ENCODE measurements at regions not wholly inside any gene's neighbourhood (a gene's known extent, or its start where the extent isn't known, plus 50 kb on each side); places are given as distances from the start of the nearest gene placed in this dataset.
A peak's percentile ranks its signal among the peaks of the same experiment; 100 is the strongest.
"Not testable (repeated sequence)": the region's sequence is repeated elsewhere in the genome, so short reads cannot be mapped to it uniquely, and the experiment has no call there.

DNA sequence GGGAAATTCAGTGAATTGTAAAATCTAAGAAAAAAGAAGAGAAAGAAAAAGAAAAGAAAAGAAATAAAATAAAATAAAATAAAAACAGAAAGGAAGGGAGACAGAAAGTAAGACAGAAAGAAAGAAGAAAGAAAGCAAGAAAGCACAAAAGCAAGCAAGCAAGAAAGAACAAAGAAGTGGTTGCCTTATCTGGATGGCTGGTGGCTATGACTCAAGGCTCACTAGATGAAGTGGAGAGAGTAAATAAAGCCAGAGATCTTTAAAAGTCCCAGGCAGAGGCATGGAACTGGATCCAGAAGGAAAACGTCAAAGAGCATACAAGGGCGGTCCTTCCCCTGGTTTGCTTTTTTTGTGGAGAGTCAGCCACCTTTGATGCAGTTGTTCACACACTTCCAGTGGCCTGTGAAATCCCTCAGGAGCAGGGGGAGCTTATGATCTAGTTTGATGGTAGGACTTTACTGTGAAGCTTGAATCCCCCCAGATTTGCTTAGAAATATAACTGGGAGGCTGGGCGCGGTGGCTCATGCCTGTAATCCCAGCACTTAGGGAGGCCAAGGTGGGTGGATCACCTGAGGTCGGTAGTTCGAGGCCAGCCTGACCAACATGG lies 176.7 kb upstream of the HMHB1 start:
- H3K27ac Mint-ChIP-seq, result no peak overlapping the region

GRCh38 chr5:143634689-143635088 lies 177.3 kb upstream of the HMHB1 start:
- ATAC-seq, result no peak
- no peak overlapping the region for H3K27ac Mint-ChIP-seq
- H3K9me3 Mint-ChIP-seq, result no peaks in the 10 kb centered on the region
- H3K36me3 Mint-ChIP-seq, result no peaks in the 10 kb centered on the region
- DNase-seq (ENCODE audit: low spot score in 2 of 2), result no peak

More for the DNA sequence above, 176.7 kb upstream of the HMHB1 start:
- no peak for ATAC-seq
- no peaks in the 10 kb centered on the region for H3K36me3 Mint-ChIP-seq
- no peak for DNase-seq (ENCODE audit: low spot score in 2 of 2)
- no peaks in the 10 kb centered on the region for H3K9me3 Mint-ChIP-seq

DNA sequence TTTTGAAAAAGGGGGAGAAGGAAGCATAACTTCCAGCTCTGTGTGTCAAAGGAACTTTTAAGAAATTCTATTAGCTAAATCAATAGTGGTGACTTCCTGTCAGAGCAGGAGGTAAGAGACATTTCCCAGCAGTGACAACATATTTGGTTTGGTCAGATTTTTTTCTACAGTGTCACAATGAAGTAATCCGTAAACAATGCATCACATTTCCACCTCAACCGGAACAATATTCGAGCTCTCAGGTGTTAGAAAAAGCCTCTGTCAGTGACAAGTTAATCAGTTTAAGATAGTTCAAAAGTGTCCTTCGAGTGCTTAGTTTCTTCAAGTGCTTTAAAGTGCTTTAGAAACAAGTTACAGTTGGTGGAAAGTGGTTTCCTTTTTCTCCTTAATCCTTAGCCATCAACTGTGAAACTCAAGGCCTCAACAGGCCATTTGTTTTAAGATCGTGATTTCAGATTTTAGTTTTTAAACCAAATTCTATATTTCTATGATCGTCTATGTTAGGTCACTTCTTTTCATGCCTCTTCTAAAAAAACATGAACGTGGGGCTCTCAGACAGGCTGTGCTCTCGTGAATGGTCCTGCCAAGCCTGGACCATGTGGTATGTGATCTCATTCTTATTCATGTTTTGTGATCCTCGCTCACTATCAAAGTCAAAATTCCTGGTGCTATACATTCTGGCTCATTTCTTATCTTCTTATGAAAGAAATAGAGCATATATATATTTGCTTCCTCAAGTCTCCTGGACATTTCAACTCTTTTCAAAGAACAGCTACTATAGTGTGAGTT lies 181.9 kb upstream of the HMHB1 start:
- no peak for DNase-seq (ENCODE audit: low spot score in 2 of 2)
- no peak for ATAC-seq
- Mint-ChIP-seq H3K36me3 (no peaks in the 10 kb centered on the region), H3K9me3 (peaks cover 3 to 4% of the 10 kb centered on the region in 2 donors), H3K27ac (no peak overlapping the region)

GRCh38 chr5:143625048-143625447 lies 186.9 kb upstream of the HMHB1 start:
- not testable (repeated sequence) for H3K36me3 Mint-ChIP-seq; ATAC-seq; H3K9me3 Mint-ChIP-seq; H3K27ac Mint-ChIP-seq; DNase-seq (ENCODE audit: low spot score in 2 of 2)

GRCh38 chr5:143624465-143624864 lies 187.5 kb upstream of the HMHB1 start:
- no peak overlapping the region for H3K27ac Mint-ChIP-seq
- ATAC-seq (no peak), DNase-seq (ENCODE audit: low spot score in 2 of 2) (no peak)
- H3K36me3 Mint-ChIP-seq, result no peaks in the 10 kb centered on the region
- H3K9me3 Mint-ChIP-seq, result peaks cover 3 to 4% of the 10 kb centered on the region in 2 donors

DNA sequence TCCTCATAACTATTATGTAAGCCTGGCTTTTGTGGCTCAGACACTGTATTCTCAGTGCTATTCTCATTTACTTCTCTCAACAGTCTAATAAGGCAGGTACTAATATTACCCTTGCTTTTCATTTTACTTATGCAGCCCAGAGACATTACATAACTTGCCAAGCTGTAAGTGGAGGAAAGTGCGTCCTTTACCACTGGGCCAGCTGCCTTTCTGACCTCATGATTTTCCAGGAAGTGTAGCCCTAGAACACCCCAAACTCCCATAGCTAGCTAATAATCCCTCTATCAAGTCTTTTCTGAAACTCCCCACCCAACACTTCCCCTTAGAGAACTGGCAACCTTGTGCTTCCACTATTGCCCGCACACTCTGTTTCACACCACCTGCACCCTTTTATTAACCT lies 192.9 kb upstream of the HMHB1 start:
- Mint-ChIP-seq H3K9me3 (peaks cover 0 to 6% of the 10 kb centered on the region in 2 donors), H3K36me3 (no peaks in the 10 kb centered on the region), H3K27ac (no peak overlapping the region)
- ATAC-seq, result no peak
- no peak for DNase-seq (ENCODE audit: low spot score in 2 of 2)

DNA sequence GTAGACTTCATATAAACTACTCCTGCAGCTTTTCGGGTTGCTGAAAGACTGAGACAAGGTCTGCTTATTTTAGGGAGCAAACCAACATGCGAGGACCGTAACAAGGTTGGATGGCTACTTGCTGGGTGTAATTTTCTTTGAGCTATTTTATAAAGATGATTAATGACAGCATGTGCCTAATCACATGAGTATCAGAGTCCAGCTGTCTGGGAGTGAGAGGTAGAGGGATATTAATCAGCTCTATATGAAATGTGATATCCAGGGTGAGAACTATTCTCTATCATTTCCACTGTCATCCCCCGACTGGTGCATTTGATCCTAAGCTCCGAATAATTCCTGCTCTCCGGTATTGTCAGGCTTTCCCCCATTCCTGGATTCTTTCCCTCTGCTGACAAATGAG lies 193.8 kb upstream of the HMHB1 start:
- ATAC-seq (no peak), DNase-seq (ENCODE audit: low spot score in 2 of 2) (no peak)
- Mint-ChIP-seq H3K36me3 (no peaks in the 10 kb centered on the region), H3K9me3 (peaks cover 0 to 8% of the 10 kb centered on the region in 2 donors), H3K27ac (no peak overlapping the region)

- H3K27ac Mint-ChIP-seq, result no peak overlapping the region
- no peak for ATAC-seq
- DNase-seq (ENCODE audit: low spot score in 2 of 2), result no peak
- H3K9me3 Mint-ChIP-seq, result peaks cover 0 to 8% of the 10 kb centered on the region in 2 donors
- no peaks in the 10 kb centered on the region for H3K36me3 Mint-ChIP-seq
These were observed 197.1 kb upstream of the HMHB1 start for GRCh38 chr5:143614831-143615230.

GRCh38 chr5:143613329-143613728 lies 198.6 kb upstream of the HMHB1 start:
- Mint-ChIP-seq H3K36me3 (peaks cover 6 to 7% of the 10 kb centered on the region in 2 donors), H3K9me3 (peaks cover 3 to 8% of the 10 kb centered on the region in 2 donors), H3K27ac (no peak overlapping the region)
- no peak for ATAC-seq
- DNase-seq (ENCODE audit: low spot score in 2 of 2), result no peak

DNA sequence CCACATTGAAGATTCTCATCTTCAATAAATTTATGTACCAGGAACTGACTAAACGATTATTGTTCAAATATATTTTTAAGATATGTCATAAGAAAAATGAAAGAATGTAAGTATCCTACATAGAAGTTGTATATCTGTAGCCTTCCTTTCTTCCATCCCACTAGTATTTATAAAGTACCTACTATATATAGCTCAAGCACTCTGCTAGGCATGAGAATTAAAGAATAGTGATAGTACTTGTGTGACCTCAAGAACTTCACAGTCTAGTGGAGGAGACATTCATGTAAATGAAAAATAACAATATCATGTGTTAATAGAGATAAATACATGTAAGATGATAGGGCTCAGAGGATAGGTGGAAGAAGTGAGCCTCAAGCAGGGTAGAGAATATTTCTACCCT lies 201.0 kb upstream of the HMHB1 start:
- Mint-ChIP-seq H3K9me3 (peaks cover 6 to 12% of the 10 kb centered on the region in 2 donors), H3K27ac (no peak overlapping the region), H3K36me3 (peaks cover 6 to 10% of the 10 kb centered on the region in 2 donors)
- ATAC-seq (no peak), DNase-seq (ENCODE audit: low spot score in 2 of 2) (no peak)

DNA sequence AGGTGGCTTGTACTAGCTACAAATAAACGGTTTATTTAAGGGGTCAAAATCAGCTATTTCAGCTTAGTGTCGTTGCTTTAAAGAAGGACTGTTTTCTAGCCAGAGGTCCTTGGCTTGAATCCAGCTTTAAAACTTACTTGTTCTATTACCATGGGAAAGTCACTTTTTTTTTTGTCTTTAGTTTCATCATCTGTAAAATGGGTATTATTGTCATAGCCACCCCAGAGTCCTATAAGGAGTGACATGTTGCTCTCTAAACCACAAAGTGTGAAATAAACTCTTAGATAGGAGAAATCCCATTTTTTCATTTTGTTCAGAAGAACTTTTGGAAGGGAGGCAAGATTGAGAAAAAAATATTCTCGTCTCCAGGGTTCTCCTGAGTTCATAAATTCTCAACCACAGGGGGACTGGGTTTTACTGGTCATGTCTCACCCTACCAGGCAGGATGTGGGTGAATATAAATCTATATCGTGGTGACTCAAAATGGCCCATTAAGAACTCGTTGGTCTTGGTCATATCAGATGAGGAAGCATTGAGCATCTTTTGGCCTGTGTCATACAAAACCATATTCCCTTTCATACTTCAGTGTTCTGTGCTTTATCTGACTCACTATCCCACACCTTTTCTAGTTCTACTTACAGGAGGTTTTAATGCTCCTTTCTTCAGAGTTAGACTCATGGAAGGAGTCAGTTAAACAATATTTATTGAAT lies 202.7 kb upstream of the NR3C1 start:
- peak in 1 of 2 donors; percentile 21 for DNase-seq (ENCODE audit: low spot score in 2 of 2)
- Mint-ChIP-seq H3K27ac (peak overlapping the region; percentile 30 to 58), H3K36me3 (peaks cover 6 to 10% of the 10 kb centered on the region in 2 donors), H3K9me3 (peaks cover 6 to 17% of the 10 kb centered on the region in 2 donors)
- ATAC-seq, result peak; percentile 91 to 96

- Mint-ChIP-seq H3K36me3 (peaks cover 6 to 10% of the 10 kb centered on the region in 2 donors), H3K27ac (peak overlapping the region; percentile 30 to 58), H3K9me3 (peaks cover 6 to 17% of the 10 kb centered on the region in 2 donors)
- DNase-seq (ENCODE audit: low spot score in 2 of 2) (peak in 1 of 2 donors; percentile 22), ATAC-seq (peak; percentile 25 to 66)
These were observed 202.0 kb upstream of the NR3C1 start for GRCh38 chr5:143605403-143606005.

GRCh38 chr5:143601917-143602333 lies 198.4 kb upstream of the NR3C1 start:
- no peak for ATAC-seq

DNA sequence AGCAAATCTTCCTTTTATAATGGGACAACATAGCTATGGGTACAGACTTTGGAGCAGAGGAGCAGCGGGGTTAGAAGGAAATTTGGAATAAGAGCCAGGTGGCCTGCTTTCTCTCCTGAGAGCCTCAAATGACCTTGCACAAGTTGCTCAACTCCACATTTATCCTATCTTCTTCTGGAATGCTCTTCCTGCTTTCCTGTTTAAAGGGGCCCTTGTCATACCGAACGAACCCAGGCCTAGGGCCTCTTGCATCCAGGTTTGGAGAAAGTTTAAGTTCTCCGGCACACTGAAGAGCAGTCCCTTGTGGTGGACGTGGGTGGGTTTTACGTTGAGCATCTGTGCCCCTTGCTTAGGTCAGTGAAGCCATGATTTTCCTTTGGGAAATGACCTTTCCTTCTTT lies 197.9 kb upstream of the NR3C1 start:
- Mint-ChIP-seq H3K9me3 (peaks cover 0 to 19% of the 10 kb centered on the region in 2 donors), H3K36me3 (peaks cover 0 to 10% of the 10 kb centered on the region in 2 donors), H3K27ac (no peak overlapping the region)
- ATAC-seq (no peak), DNase-seq (ENCODE audit: low spot score in 2 of 2) (no peak)

More at GRCh38 chr5:143601917-143602333, 198.4 kb upstream of the NR3C1 start:
- DNase-seq (ENCODE audit: low spot score in 2 of 2), result no peak
- Mint-ChIP-seq H3K36me3 (peaks cover 0 to 10% of the 10 kb centered on the region in 2 donors), H3K9me3 (peaks cover 0 to 19% of the 10 kb centered on the region in 2 donors), H3K27ac (no peak overlapping the region)

DNA sequence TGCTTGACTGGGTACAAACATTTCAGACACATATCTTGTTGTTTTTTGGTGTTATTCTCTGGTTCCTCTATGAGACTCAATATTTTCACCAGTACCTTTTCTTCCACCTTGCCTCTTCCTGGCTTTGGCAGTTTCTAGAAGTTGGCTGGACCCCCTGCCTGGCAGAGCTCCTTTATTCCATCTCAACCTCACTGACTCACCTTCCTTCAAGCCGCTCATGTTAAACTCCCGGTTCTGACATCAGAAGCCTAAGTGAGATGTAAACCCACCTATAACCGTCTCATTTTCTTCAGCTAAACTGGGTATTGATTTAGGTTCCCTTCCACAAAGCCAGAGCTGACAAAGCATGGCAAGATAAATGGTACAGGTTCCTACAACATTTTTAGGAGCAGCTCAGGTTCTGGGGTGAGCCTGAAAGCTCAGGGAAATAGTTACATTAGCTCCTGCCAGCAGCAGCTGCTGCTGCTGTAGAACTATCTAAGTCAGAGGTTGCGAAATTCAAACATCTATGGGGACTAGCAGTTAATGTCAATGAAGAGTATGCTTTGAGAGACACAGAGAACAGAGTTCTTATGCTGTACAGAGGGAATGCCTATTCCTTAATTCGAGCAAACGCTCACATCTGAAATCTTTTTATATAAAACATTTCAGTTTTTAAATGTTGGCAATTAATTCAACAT lies 197.1 kb upstream of the NR3C1 start:
- peaks cover 0 to 10% of the 10 kb centered on the region in 2 donors for H3K36me3 Mint-ChIP-seq
- H3K27ac Mint-ChIP-seq, result no peak overlapping the region
- peaks cover 0 to 19% of the 10 kb centered on the region in 2 donors for H3K9me3 Mint-ChIP-seq
- no peak for ATAC-seq
- DNase-seq (ENCODE audit: low spot score in 2 of 2), result no peak

- peaks cover 0 to 10% of the 10 kb centered on the region in 2 donors for H3K36me3 Mint-ChIP-seq
- no peak for DNase-seq (ENCODE audit: low spot score in 2 of 2)
- ATAC-seq, result no peak
- no peak overlapping the region for H3K27ac Mint-ChIP-seq
- H3K9me3 Mint-ChIP-seq, result peaks cover 0 to 19% of the 10 kb centered on the region in 2 donors
These were observed 196.0 kb upstream of the NR3C1 start for GRCh38 chr5:143599474-143599873.
